GM21390 (cell line): ENCODE measurements at regions not wholly inside any gene's neighbourhood (a gene's known extent, or its start where the extent isn't known, plus 50 kb on each side); places are given as distances from the start of the nearest gene placed in this dataset.
"Not testable (repeated sequence)": the region's sequence is repeated elsewhere in the genome, so short reads cannot be mapped to it uniquely, and the experiment has no call there.

ENCODE experiments used
- ATAC-seq: cut with Tn5 transposase; IDR thresholded peaks from one replicate; pipeline ENCODE4 v1.9.1; 2021; ENCODE audit not compliant: unreplicated experiment

GRCh38 chr13:111411919-111412650, 91.6 kb downstream of the TEX29 start:
- ATAC-seq: no peak

GRCh38 chr13:111413407-111414187, 93.2 kb downstream of the TEX29 start:
- ATAC-seq: no peak

- ATAC-seq: no peak
Observed at GRCh38 chr13:111414341-111414740, 93.9 kb downstream of the TEX29 start.

- ATAC-seq: no peak
Observed at GRCh38 chr13:111415246-111415645, 94.8 kb downstream of the TEX29 start.

- ATAC-seq: no peak
Observed at GRCh38 chr13:111415765-111416164, 95.3 kb downstream of the TEX29 start.

GRCh38 chr13:111418101-111418500, 97.7 kb downstream of the TEX29 start:
- no peak for ATAC-seq

- ATAC-seq: no peak
Observed at GRCh38 chr13:111420113-111420876, 99.9 kb downstream of the TEX29 start.

GRCh38 chr13:111421216-111421615, 100.8 kb downstream of the TEX29 start:
- no peak for ATAC-seq

- no peak for ATAC-seq
Observed at GRCh38 chr13:111422348-111422747, 101.9 kb downstream of the TEX29 start.

- no peak for ATAC-seq
Observed at GRCh38 chr13:111423168-111423785, 102.8 kb downstream of the TEX29 start.

- no peak for ATAC-seq
Observed at GRCh38 chr13:111424134-111424533, 103.7 kb downstream of the TEX29 start.

GRCh38 chr13:111425326-111425725, 104.9 kb downstream of the TEX29 start:
- no peak for ATAC-seq

GRCh38 chr13:111429064-111429558, 108.7 kb downstream of the TEX29 start:
- no peak for ATAC-seq

- ATAC-seq: no peak
Observed at GRCh38 chr13:111431206-111431605, 110.8 kb downstream of the TEX29 start.

- no peak for ATAC-seq
Observed at GRCh38 chr13:111434578-111435159, 114.2 kb downstream of the TEX29 start.

GRCh38 chr13:111436446-111436845, 116.0 kb downstream of the TEX29 start:
- ATAC-seq: no peak

GRCh38 chr13:111437417-111437816, 117.0 kb downstream of the TEX29 start:
- no peak for ATAC-seq

- no peak for ATAC-seq
Observed at GRCh38 chr13:111437856-111438547, 117.6 kb downstream of the TEX29 start.

GRCh38 chr13:111440492-111440891, 120.0 kb downstream of the TEX29 start:
- ATAC-seq: not testable (repeated sequence)

- ATAC-seq: no peak
Observed at GRCh38 chr13:111443981-111444380, 123.5 kb downstream of the TEX29 start.
